HepG2 (cell line): ENCODE measurements at regions not wholly inside any gene's neighbourhood (a gene's known extent, or its start where the extent isn't known, plus 50 kb on each side); places are given as distances from the start of the nearest gene placed in this dataset.
"Not testable (repeated sequence)": the region's sequence is repeated elsewhere in the genome, so short reads cannot be mapped to it uniquely, and the experiment has no call there.

Experiments used
- ATAC-seq: fragments of 200-7000 bp; cut with Tn5 transposase; 3 replicates; pipeline ENCODE4 v1.9.1; 2020; ENCODE audit warnings: mild to moderate bottlenecking, moderate library complexity
- BruUV-seq: library from RNA; stranded (reverse); fragments of 400-500 nt; replicated peaks from 2 replicates; lab custom pipeline; 2021; lab: Mats Ljungman, UMichigan
- CTCF ChIA-PET: fragments of 300-600 bp; formaldehyde crosslinking; extraction: SDS; loops from one replicate; lab custom pipeline; 2021; ENCODE audit warnings: low total read pairs, inconsistent platforms, low intra/inter-chr PET ratio; lab: Yijun Ruan, JAX
- POLR2A ChIA-PET: fragments of 350-600 bp; sonication (Branson Sonifier 250); formaldehyde crosslinking; loops from one replicate; lab custom pipeline; 2020; ENCODE audit warnings: antibody characterized with exemption, inconsistent platforms; lab: Yijun Ruan, JAX
- DNase-seq: peaks from one replicate; pipeline ENCODE4 v3.0.0-alpha.2; 2015; ENCODE audit warnings: low spot score
- FAIRE-seq: peaks from 3 replicates; lab custom pipeline; 2011; peaks lifted over from hg19 to GRCh38; lab: Jason Lieb, UNC
- H2AFZ ChIP-seq: one replicate; pipeline ENCODE4 v1.6.1; 2011; ENCODE audit warnings: low read length, inconsistent platforms
- H3K27ac ChIP-seq: fragments of 300-600 bp; 3 replicates; pipeline ENCODE4 v1.8.0; 2011; ENCODE audit warnings: mixed run types, mild to moderate bottlenecking, mixed read lengths, low read length, inconsistent platforms; ENCODE audit not compliant: insufficient read depth; ENCODE audit errors: extremely low read length
- H3K27me3 ChIP-seq, 2 experiments: fragments of 200-600 bp in 1 of 2; 2 replicates in 1 of 2; 3 replicates in 1 of 2; pipeline versions ENCODE4 v1.6.0 to v1.8.0; 2011; ENCODE audit warnings: low read length in 2 of 2, mild to moderate bottlenecking in 2 of 2, moderate library complexity in 2 of 2, inconsistent platforms in 1 of 2; ENCODE audit not compliant: insufficient read depth in 2 of 2, control insufficient read depth in 1 of 2
- H3K36me3 ChIP-seq, 2 experiments: fragments of 200-600 bp in 1 of 2; replicated peaks in 1 of 2; 2 replicates in 1 of 2; 3 replicates in 1 of 2; pipeline versions ENCODE4 v1.5.1 to v1.8.0; 2011; ENCODE audit warnings: low read length in 2 of 2, inconsistent platforms in 1 of 2; ENCODE audit not compliant: insufficient read depth in 2 of 2, control insufficient read depth in 1 of 2
- H3K4me1 ChIP-seq: 2 replicates; pipeline ENCODE4 v1.5.1; 2012; ENCODE audit warnings: low read length, inconsistent platforms; ENCODE audit not compliant: insufficient read depth
- H3K4me2 ChIP-seq: 2 replicates; pipeline ENCODE4 v1.6.0; 2011; ENCODE audit warnings: low read depth, low read length, inconsistent platforms
- H3K4me3 ChIP-seq, 3 experiments: fragments of 200-600 bp in 1 of 3; sonication (generic), shearing (Covaris generic) in 1 of 3; replicated peaks in 1 of 3; 2 replicates each; pipeline ENCODE4 v1.5.1; 2011 to 2016; ENCODE audit warnings: low read length in 3 of 3, inconsistent platforms in 2 of 3, low read depth in 2 of 3, mild to moderate bottlenecking in 2 of 3, control low read depth in 1 of 3, mixed read lengths in 1 of 3; ENCODE audit not compliant: insufficient read depth in 1 of 3
- H3K79me2 ChIP-seq: one replicate; pipeline ENCODE4 v1.6.1; 2011; ENCODE audit warnings: low read length, inconsistent platforms; ENCODE audit not compliant: insufficient read depth
- H3K9ac ChIP-seq: 2 replicates; pipeline ENCODE4 v1.6.0; 2011; ENCODE audit warnings: mild to moderate bottlenecking, low read depth, low read length, inconsistent platforms; ENCODE audit not compliant: insufficient read depth
- H3K9me3 ChIP-seq: 2 replicates; pipeline ENCODE4 v1.5.1; 2012; ENCODE audit warnings: mild to moderate bottlenecking, low read length
- H4K20me1 ChIP-seq: 2 replicates; pipeline ENCODE4 v1.6.0; 2011; ENCODE audit warnings: inconsistent platforms, mild to moderate bottlenecking, low read length, moderate library complexity; ENCODE audit not compliant: insufficient read depth
- CBX5 ChIP-seq: sonication (generic); formaldehyde crosslinking; IDR thresholded peaks from 2 replicates; pipeline ENCODE4 v1.4.0; 2020; ENCODE audit warnings: missing genetic modification reagents, borderline replicate concordance
- HOXA3 ChIP-seq: sonication (generic); formaldehyde crosslinking; IDR thresholded peaks from 2 replicates; pipeline ENCODE4 v1.5.0; 2020; ENCODE audit warnings: missing genetic modification reagents
- NFIC ChIP-seq: IDR thresholded peaks from 2 replicates; pipeline ENCODE4 v1.6.1; 2012; ENCODE audit warnings: mild to moderate bottlenecking, low read length, inconsistent platforms
- NR2F1 ChIP-seq, 2 experiments: fragments of 450-650 bp in 1 of 2; formaldehyde crosslinking in 1 of 2; IDR thresholded peaks; 2 replicates each; pipeline versions ENCODE4 v1.5.0 to v1.6.1; 2016 to 2020; ENCODE audit warnings: mild to moderate bottlenecking in 1 of 2, missing compliant biosample characterization in 1 of 2, missing genetic modification reagents in 1 of 2, moderate library complexity in 1 of 2
- TEAD3 ChIP-seq: optimal IDR thresholded peaks from 2 replicates; pipeline ENCODE3; 2016; ENCODE audit warnings: borderline replicate concordance
- ZNF160 ChIP-seq: sonication (generic); formaldehyde crosslinking; IDR thresholded peaks from 2 replicates; pipeline ENCODE4 v1.8.0; 2022; ENCODE audit warnings: mild to moderate bottlenecking, inconsistent platforms, missing genetic modification reagents
- WGBS: methylation state at CpG from one replicate; pipeline ENCODE4 v1.1.6; 2017; ENCODE audit warnings: low lambda C conversion rate; 5-methylcytosine and 5-hydroxymethylcytosine counted together
- in situ Hi-C: cut with HindIII; loops from 2 replicates; pipeline ENCODE4 v1.10.0; 2017; ENCODE audit warnings: low pct_unique_long_range_greater_than_20kb; ENCODE audit not compliant: extremely low pct_ligation_motif_present
- intact Hi-C: fragments of 100-400 bp; cut with micrococcal nuclease; formaldehyde crosslinking; loops from one replicate; pipeline ENCODE4 v1.10.0; 2022; ENCODE audit not compliant: unreplicated experiment
- TF ChIP-seq, protein P1 (sequence below): sonication (generic); formaldehyde crosslinking; IDR thresholded peaks from 2 replicates; pipeline ENCODE4 v1.4.0; 2020; ENCODE audit warnings: missing genetic modification reagents
- TF ChIP-seq, protein P2 (sequence below): IDR thresholded peaks from 2 replicates; pipeline ENCODE4 v1.6.1; 2016; ENCODE audit warnings: missing biosample characterization, missing genetic modification reagents, low read depth
- TF ChIP-seq, protein P3 (sequence below): sonication (generic); formaldehyde crosslinking; IDR thresholded peaks from 2 replicates; pipeline ENCODE4 v1.9.0; 2021; ENCODE audit warnings: mild to moderate bottlenecking, missing genetic modification reagents

DNA sequence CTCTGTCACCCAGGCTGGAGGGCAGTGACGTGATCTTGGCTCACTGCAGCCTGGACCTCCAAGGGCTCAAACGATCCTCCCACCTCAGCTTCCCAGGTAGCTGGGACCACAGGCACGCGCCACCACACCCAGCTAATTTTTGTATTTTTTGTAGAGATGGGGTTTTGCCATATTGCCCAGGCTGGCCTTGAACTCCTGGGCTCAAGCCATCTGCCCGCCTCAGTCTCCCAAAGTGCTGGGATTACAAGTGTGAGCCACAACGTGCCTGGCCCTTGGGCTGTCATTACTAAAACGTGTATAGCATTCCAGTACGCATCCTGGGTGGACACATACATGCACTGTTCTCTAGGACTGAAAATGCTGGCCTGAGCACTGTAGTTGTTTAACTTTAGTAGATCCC lies 65.9 kb downstream of the SMIM38 start:
- H3K4me2 ChIP-seq: not testable (repeated sequence)

DNA sequence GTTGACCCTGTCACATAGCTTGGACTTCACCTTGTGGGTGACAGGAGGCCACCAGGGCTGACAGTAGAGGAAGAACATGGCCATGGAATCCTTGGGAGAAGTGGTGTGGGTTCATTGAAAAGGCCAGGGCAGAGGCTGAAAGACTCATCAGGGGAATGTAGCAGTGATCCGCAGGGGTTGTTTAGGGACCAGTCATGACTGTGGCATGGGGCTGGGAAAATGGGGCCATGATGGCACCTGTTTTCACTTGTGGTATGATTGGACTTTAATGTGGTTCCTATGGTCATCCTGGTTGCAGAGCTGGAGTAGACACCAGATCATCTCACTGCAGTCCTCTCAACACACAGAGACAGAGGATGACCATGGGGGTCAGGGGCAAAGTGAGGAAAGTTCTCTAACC lies 66.7 kb upstream of the MYEOV start:
- Histone ChIP-seq H3K9me3 (no peaks in the 10 kb centered on the region), H4K20me1 (no peaks in the 10 kb centered on the region), H3K4me2 (no peak overlapping the region), H3K27me3 (peaks cover 1 to 18% of the 10 kb centered on the region in 2 experiments; a peak in 4 of 5 replicates), H3K79me2 (no peaks in the 10 kb centered on the region), H3K4me1 (no peaks in the 10 kb centered on the region), H3K36me3 (no peaks in the 10 kb centered on the region), H3K27ac (no peak overlapping the region), H3K4me3 (no peak overlapping the region), H3K9ac (no peak overlapping the region), H2AFZ (no peak overlapping the region)
- BruUV-seq: no TSS peak
- DNase-seq (no peak), FAIRE-seq (no peak), ATAC-seq (no peak)
- ChIA-PET POLR2A (no interaction called here), CTCF (no interaction called here)
- intact Hi-C loops (no loop called here), in situ Hi-C loops (no loop called here)
- TF ChIP-seq, protein P1, sequence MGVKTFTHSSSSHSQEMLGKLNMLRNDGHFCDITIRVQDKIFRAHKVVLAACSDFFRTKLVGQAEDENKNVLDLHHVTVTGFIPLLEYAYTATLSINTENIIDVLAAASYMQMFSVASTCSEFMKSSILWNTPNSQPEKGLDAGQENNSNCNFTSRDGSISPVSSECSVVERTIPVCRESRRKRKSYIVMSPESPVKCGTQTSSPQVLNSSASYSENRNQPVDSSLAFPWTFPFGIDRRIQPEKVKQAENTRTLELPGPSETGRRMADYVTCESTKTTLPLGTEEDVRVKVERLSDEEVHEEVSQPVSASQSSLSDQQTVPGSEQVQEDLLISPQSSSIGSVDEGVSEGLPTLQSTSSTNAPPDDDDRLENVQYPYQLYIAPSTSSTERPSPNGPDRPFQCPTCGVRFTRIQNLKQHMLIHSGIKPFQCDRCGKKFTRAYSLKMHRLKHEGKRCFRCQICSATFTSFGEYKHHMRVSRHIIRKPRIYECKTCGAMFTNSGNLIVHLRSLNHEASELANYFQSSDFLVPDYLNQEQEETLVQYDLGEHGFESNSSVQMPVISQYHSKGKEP (CRISPR knock-in tag): no peak
- TF ChIP-seq, protein P2, sequence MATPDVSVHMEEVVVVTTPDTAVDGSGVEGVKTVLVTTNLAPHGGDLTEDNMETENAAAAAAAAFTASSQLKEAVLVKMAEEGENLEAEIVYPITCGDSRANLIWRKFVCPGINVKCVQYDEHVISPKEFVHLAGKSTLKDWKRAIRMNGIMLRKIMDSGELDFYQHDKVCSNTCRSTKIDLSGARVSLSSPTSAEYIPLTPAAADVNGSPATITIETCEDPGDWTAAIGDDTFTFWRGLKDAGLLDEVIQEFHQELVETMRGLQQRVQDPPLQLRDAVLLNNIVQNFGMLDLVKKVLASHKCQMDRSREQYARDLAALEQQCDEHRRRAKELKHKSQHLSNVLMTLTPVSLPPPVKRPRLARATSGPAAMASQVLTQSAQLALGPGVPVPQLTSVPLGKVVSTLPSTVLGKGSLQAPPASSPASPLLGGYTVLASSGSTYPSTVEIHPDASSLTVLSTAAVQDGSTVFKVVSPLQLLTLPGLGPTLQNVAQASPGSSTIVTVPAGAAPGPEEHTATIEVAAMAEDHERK (CRISPR knock-in tag): no peak
- TF ChIP-seq ZNF160 (CRISPR knock-in tag) (no peak), CBX5 (CRISPR knock-in tag) (no peak), HOXA3 (no peak), TEAD3 (CRISPR knock-in tag) (no peak), NR2F1 (CRISPR knock-in tag; IDR thresholded peaks at IDR 0.05) (no peak), NFIC (no peak)
- TF ChIP-seq, protein P3, sequence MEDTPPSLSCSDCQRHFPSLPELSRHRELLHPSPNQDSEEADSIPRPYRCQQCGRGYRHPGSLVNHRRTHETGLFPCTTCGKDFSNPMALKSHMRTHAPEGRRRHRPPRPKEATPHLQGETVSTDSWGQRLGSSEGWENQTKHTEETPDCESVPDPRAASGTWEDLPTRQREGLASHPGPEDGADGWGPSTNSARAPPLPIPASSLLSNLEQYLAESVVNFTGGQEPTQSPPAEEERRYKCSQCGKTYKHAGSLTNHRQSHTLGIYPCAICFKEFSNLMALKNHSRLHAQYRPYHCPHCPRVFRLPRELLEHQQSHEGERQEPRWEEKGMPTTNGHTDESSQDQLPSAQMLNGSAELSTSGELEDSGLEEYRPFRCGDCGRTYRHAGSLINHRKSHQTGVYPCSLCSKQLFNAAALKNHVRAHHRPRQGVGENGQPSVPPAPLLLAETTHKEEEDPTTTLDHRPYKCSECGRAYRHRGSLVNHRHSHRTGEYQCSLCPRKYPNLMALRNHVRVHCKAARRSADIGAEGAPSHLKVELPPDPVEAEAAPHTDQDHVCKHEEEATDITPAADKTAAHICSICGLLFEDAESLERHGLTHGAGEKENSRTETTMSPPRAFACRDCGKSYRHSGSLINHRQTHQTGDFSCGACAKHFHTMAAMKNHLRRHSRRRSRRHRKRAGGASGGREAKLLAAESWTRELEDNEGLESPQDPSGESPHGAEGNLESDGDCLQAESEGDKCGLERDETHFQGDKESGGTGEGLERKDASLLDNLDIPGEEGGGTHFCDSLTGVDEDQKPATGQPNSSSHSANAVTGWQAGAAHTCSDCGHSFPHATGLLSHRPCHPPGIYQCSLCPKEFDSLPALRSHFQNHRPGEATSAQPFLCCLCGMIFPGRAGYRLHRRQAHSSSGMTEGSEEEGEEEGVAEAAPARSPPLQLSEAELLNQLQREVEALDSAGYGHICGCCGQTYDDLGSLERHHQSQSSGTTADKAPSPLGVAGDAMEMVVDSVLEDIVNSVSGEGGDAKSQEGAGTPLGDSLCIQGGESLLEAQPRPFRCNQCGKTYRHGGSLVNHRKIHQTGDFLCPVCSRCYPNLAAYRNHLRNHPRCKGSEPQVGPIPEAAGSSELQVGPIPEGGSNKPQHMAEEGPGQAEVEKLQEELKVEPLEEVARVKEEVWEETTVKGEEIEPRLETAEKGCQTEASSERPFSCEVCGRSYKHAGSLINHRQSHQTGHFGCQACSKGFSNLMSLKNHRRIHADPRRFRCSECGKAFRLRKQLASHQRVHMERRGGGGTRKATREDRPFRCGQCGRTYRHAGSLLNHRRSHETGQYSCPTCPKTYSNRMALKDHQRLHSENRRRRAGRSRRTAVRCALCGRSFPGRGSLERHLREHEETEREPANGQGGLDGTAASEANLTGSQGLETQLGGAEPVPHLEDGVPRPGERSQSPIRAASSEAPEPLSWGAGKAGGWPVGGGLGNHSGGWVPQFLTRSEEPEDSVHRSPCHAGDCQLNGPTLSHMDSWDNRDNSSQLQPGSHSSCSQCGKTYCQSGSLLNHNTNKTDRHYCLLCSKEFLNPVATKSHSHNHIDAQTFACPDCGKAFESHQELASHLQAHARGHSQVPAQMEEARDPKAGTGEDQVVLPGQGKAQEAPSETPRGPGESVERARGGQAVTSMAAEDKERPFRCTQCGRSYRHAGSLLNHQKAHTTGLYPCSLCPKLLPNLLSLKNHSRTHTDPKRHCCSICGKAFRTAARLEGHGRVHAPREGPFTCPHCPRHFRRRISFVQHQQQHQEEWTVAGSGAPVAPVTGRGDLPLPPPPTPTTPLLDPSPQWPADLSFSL (CRISPR knock-in tag): no peak
- 86% methylated on average over 1 of the region's 1 CpG for WGBS

More for the DNA sequence above, 65.9 kb downstream of the SMIM38 start:
- H3K36me3 ChIP-seq, H3K4me3 ChIP-seq, H2AFZ ChIP-seq, ATAC-seq, H3K4me1 ChIP-seq, in situ Hi-C loops, POLR2A ChIA-PET, BruUV-seq, H3K27ac ChIP-seq, H3K9me3 ChIP-seq, FAIRE-seq, H3K79me2 ChIP-seq, H3K9ac ChIP-seq, H4K20me1 ChIP-seq, intact Hi-C loops, CTCF ChIA-PET, DNase-seq: not testable (repeated sequence)
- peaks cover 3 to 30% of the 10 kb centered on the region in 2 experiments; a peak in 4 of 5 replicates for H3K27me3 ChIP-seq
- WGBS: 41% methylated on average over 8 of the region's 8 CpGs
